HEK293 (cell line): ENCODE measurements at regions not wholly inside any gene's neighbourhood (a gene's known extent, or its start where the extent isn't known, plus 50 kb on each side); places are given as distances from the start of the nearest gene placed in this dataset.

Experiments
- GFI1B ChIP-seq: fragments of 450-650 bp; formaldehyde crosslinking; IDR thresholded peaks from 2 replicates; pipeline ENCODE4 v1.5.1; 2016; ENCODE audit warnings: missing biosample characterization, missing genetic modification characterization
- HOXD13 ChIP-seq: sonication (generic); formaldehyde crosslinking; IDR thresholded peaks from 2 replicates; pipeline ENCODE4 v1.8.0; 2022; ENCODE audit warnings: missing genetic modification reagents, borderline replicate concordance
- SP7 ChIP-seq: fragments of 450-650 bp; formaldehyde crosslinking; IDR thresholded peaks from 2 replicates; pipeline ENCODE4 v1.5.1; 2016; ENCODE audit warnings: missing biosample characterization, missing genetic modification characterization
- ZIC2 ChIP-seq: fragments of 450-650 bp; formaldehyde crosslinking; IDR thresholded peaks from 2 replicates; pipeline ENCODE4 v1.5.1; 2016; ENCODE audit warnings: missing biosample characterization, missing genetic modification characterization
- ZNF114 ChIP-seq: fragments of 450-650 bp; formaldehyde crosslinking; IDR thresholded peaks from 2 replicates; pipeline ENCODE4 v1.5.0; 2017; ENCODE audit warnings: missing biosample characterization, missing genetic modification characterization
- ZNF132 ChIP-seq: fragments of 450-650 bp; formaldehyde crosslinking; IDR thresholded peaks from 2 replicates; pipeline ENCODE4 v1.5.1; 2017; ENCODE audit warnings: missing biosample characterization, missing genetic modification characterization, borderline replicate concordance
- ZNF169 ChIP-seq: fragments of 450-650 bp; formaldehyde crosslinking; IDR thresholded peaks from 2 replicates; pipeline ENCODE4 v1.5.1; 2016; ENCODE audit warnings: missing biosample characterization, missing genetic modification characterization
- ZNF354C ChIP-seq: fragments of 450-650 bp; formaldehyde crosslinking; IDR thresholded peaks from 2 replicates; pipeline ENCODE4 v1.5.1; 2016; ENCODE audit warnings: missing biosample characterization, missing genetic modification characterization, low read depth, borderline replicate concordance
- ZNF433 ChIP-seq: fragments of 450-650 bp; formaldehyde crosslinking; IDR thresholded peaks from 2 replicates; pipeline ENCODE4 v1.5.1; 2016; ENCODE audit warnings: missing biosample characterization, missing genetic modification characterization, low read depth
- ZNF544 ChIP-seq: fragments of 450-650 bp; formaldehyde crosslinking; IDR thresholded peaks from 2 replicates; pipeline ENCODE4 v1.5.0; 2017; ENCODE audit warnings: missing biosample characterization, missing genetic modification characterization
- ZNF548 ChIP-seq: fragments of 450-650 bp; formaldehyde crosslinking; IDR thresholded peaks from 2 replicates; pipeline ENCODE4 v1.5.1; 2016; ENCODE audit warnings: missing biosample characterization, missing genetic modification characterization
- ZNF629 ChIP-seq: fragments of 450-650 bp; formaldehyde crosslinking; IDR thresholded peaks from 2 replicates; pipeline ENCODE4 v1.5.1; 2017; ENCODE audit warnings: missing biosample characterization, missing genetic modification characterization
- ZNF654 ChIP-seq: fragments of 450-650 bp; formaldehyde crosslinking; IDR thresholded peaks from 2 replicates; pipeline ENCODE4 v1.5.1; 2016; ENCODE audit warnings: low read depth, missing biosample characterization, missing genetic modification characterization
- ZNF677 ChIP-seq: fragments of 450-650 bp; IDR thresholded peaks from 2 replicates; pipeline ENCODE4 v1.5.0; 2018; ENCODE audit warnings: missing biosample characterization, mild to moderate bottlenecking, missing genetic modification characterization, moderate library complexity
- ZNF776 ChIP-seq: fragments of 450-650 bp; formaldehyde crosslinking; IDR thresholded peaks from 2 replicates; pipeline ENCODE4 v1.5.0; 2017; ENCODE audit warnings: missing biosample characterization, missing genetic modification characterization, borderline replicate concordance
- ZNF837 ChIP-seq: fragments of 450-650 bp; formaldehyde crosslinking; IDR thresholded peaks from 2 replicates; pipeline ENCODE4 v1.5.1; 2016; ENCODE audit warnings: missing biosample characterization, missing genetic modification characterization
- TF ChIP-seq, protein P1 (sequence below): fragments of 450-650 bp; formaldehyde crosslinking; IDR thresholded peaks from 2 replicates; pipeline ENCODE4 v1.5.1; 2016; ENCODE audit warnings: missing biosample characterization, missing genetic modification characterization, borderline replicate concordance
- TF ChIP-seq, protein P2 (sequence below): fragments of 450-650 bp; formaldehyde crosslinking; IDR thresholded peaks from 2 replicates; pipeline ENCODE4 v1.5.1; 2016; ENCODE audit warnings: missing biosample characterization, missing genetic modification characterization, borderline replicate concordance
- TF ChIP-seq, protein P3 (sequence below): fragments of 450-650 bp; formaldehyde crosslinking; IDR thresholded peaks from 2 replicates; pipeline ENCODE4 v1.5.1; 2017; ENCODE audit warnings: missing biosample characterization, missing genetic modification characterization
- TF ChIP-seq, protein P4 (sequence below): fragments of 450-650 bp; formaldehyde crosslinking; IDR thresholded peaks from 2 replicates; pipeline ENCODE4 v1.5.1; 2016; ENCODE audit warnings: missing biosample characterization, missing genetic modification characterization
- TF ChIP-seq, protein P5 (sequence below): fragments of 450-650 bp; formaldehyde crosslinking; IDR thresholded peaks from 2 replicates; pipeline ENCODE4 v1.5.1; 2016; ENCODE audit warnings: missing biosample characterization, missing genetic modification characterization
- TF ChIP-seq, protein P6 (sequence below): fragments of 450-650 bp; formaldehyde crosslinking; IDR thresholded peaks from 2 replicates; pipeline ENCODE4 v1.5.1; 2016; ENCODE audit warnings: missing biosample characterization, missing genetic modification characterization
- TF ChIP-seq, protein P7 (sequence below): fragments of 450-650 bp; formaldehyde crosslinking; IDR thresholded peaks from 2 replicates; pipeline ENCODE4 v1.5.1; 2017; ENCODE audit warnings: missing biosample characterization, missing genetic modification characterization

DNA sequence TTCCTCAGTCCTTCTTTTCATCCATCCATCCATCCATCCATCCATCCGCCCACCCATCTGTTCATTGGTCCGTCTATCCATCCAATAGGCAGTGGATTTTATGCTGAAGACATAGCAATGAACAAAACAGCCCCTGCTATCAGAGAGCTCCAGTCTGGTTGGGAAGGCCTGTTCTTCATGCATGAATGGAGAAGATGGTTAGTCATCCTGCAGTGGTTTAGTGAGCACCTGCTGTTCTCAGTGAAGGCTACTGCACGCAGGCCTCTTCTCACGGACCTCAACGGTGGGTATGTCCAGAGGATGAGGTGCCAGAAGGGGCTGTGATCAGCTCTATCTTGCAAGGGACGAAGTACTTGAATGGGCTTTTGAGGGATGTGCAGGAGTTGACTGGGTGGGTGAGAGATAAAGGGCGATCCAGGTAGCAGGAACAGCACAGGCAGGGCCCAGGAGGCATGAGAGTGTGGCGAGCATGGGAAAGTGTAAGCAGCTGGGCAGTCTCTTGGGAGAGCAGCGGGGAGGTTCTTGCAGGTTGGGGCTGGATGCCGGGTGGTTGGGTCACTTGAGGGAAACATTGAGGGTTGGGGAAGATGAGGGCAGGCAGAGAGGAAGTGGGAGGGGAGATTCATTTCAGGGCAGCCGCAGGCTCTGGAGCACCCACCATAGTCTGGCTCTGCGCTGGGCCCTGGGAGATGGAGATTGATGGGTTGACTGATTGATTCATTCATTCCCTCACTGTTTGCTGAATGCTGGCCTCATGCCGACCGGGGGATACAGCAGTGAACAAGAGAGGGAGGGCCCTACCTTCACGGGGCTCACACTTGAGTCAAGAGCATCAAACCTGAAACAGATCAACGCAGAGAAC lies 115.0 kb upstream of the CIBAR2 start (continued):
- no peak for TF ChIP-seq ZNF837 (tag by site-specific recombination)
- TF ChIP-seq, protein P1, sequence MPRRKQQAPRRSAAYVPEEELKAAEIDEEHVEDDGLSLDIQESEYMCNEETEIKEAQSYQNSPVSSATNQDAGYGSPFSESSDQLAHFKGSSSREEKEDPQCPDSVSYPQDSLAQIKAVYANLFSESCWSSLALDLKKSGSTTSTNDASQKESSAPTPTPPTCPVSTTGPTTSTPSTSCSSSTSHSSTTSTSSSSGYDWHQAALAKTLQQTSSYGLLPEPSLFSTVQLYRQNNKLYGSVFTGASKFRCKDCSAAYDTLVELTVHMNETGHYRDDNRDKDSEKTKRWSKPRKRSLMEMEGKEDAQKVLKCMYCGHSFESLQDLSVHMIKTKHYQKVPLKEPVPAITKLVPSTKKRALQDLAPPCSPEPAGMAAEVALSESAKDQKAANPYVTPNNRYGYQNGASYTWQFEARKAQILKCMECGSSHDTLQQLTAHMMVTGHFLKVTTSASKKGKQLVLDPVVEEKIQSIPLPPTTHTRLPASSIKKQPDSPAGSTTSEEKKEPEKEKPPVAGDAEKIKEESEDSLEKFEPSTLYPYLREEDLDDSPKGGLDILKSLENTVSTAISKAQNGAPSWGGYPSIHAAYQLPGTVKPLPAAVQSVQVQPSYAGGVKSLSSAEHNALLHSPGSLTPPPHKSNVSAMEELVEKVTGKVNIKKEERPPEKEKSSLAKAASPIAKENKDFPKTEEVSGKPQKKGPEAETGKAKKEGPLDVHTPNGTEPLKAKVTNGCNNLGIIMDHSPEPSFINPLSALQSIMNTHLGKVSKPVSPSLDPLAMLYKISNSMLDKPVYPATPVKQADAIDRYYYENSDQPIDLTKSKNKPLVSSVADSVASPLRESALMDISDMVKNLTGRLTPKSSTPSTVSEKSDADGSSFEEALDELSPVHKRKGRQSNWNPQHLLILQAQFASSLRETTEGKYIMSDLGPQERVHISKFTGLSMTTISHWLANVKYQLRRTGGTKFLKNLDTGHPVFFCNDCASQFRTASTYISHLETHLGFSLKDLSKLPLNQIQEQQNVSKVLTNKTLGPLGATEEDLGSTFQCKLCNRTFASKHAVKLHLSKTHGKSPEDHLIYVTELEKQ (tag by site-specific recombination) = peak; percentile 36; the same call in 1 of the 2 replicates
- TF ChIP-seq ZNF544 (tag by site-specific recombination) = no peak
- no peak for TF ChIP-seq ZNF776 (tag by site-specific recombination)
- no peak for TF ChIP-seq ZNF114 (tag by site-specific recombination)
- TF ChIP-seq ZNF433 = no peak
- no peak for TF ChIP-seq ZNF169 (tag by site-specific recombination)
- TF ChIP-seq ZNF548 = no peak; the same call in 1 of the 2 replicates
- peak; percentile 63; the same call in 1 of the 2 replicates for TF ChIP-seq SP7 (tag by site-specific recombination)
- no peak for TF ChIP-seq HOXD13 (CRISPR knock-in tag)
- TF ChIP-seq ZNF654 (tag by site-specific recombination) = no peak
- TF ChIP-seq ZNF132 (tag by site-specific recombination) = no peak
- no peak for TF ChIP-seq ZNF354C (tag by site-specific recombination)
- TF ChIP-seq GFI1B (tag by site-specific recombination) = no peak; the same call in 1 of the 2 replicates
- peak; percentile 73 for TF ChIP-seq ZIC2 (tag by site-specific recombination)
- TF ChIP-seq ZNF677 = no peak
- TF ChIP-seq, protein P2, sequence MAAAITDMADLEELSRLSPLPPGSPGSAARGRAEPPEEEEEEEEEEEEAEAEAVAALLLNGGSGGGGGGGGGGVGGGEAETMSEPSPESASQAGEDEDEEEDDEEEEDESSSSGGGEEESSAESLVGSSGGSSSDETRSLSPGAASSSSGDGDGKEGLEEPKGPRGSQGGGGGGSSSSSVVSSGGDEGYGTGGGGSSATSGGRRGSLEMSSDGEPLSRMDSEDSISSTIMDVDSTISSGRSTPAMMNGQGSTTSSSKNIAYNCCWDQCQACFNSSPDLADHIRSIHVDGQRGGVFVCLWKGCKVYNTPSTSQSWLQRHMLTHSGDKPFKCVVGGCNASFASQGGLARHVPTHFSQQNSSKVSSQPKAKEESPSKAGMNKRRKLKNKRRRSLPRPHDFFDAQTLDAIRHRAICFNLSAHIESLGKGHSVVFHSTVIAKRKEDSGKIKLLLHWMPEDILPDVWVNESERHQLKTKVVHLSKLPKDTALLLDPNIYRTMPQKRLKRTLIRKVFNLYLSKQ (tag by site-specific recombination) = no peak
- TF ChIP-seq, protein P3, sequence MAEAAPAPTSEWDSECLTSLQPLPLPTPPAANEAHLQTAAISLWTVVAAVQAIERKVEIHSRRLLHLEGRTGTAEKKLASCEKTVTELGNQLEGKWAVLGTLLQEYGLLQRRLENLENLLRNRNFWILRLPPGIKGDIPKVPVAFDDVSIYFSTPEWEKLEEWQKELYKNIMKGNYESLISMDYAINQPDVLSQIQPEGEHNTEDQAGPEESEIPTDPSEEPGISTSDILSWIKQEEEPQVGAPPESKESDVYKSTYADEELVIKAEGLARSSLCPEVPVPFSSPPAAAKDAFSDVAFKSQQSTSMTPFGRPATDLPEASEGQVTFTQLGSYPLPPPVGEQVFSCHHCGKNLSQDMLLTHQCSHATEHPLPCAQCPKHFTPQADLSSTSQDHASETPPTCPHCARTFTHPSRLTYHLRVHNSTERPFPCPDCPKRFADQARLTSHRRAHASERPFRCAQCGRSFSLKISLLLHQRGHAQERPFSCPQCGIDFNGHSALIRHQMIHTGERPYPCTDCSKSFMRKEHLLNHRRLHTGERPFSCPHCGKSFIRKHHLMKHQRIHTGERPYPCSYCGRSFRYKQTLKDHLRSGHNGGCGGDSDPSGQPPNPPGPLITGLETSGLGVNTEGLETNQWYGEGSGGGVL (tag by site-specific recombination) = no peak
- TF ChIP-seq, protein P4, sequence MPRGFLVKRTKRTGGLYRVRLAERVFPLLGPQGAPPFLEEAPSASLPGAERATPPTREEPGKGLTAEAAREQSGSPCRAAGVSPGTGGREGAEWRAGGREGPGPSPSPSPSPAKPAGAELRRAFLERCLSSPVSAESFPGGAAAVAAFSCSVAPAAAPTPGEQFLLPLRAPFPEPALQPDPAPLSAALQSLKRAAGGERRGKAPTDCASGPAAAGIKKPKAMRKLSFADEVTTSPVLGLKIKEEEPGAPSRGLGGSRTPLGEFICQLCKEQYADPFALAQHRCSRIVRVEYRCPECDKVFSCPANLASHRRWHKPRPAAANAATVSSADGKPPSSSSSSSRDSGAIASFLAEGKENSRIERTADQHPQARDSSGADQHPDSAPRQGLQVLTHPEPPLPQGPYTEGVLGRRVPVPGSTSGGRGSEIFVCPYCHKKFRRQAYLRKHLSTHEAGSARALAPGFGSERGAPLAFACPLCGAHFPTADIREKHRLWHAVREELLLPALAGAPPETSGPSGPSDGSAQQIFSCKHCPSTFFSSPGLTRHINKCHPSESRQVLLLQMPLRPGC (tag by site-specific recombination) = no peak
- TF ChIP-seq, protein P5, sequence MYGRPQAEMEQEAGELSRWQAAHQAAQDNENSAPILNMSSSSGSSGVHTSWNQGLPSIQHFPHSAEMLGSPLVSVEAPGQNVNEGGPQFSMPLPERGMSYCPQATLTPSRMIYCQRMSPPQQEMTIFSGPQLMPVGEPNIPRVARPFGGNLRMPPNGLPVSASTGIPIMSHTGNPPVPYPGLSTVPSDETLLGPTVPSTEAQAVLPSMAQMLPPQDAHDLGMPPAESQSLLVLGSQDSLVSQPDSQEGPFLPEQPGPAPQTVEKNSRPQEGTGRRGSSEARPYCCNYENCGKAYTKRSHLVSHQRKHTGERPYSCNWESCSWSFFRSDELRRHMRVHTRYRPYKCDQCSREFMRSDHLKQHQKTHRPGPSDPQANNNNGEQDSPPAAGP = peak; percentile 81; the same call in 1 of the 2 replicates
- TF ChIP-seq, protein P6, sequence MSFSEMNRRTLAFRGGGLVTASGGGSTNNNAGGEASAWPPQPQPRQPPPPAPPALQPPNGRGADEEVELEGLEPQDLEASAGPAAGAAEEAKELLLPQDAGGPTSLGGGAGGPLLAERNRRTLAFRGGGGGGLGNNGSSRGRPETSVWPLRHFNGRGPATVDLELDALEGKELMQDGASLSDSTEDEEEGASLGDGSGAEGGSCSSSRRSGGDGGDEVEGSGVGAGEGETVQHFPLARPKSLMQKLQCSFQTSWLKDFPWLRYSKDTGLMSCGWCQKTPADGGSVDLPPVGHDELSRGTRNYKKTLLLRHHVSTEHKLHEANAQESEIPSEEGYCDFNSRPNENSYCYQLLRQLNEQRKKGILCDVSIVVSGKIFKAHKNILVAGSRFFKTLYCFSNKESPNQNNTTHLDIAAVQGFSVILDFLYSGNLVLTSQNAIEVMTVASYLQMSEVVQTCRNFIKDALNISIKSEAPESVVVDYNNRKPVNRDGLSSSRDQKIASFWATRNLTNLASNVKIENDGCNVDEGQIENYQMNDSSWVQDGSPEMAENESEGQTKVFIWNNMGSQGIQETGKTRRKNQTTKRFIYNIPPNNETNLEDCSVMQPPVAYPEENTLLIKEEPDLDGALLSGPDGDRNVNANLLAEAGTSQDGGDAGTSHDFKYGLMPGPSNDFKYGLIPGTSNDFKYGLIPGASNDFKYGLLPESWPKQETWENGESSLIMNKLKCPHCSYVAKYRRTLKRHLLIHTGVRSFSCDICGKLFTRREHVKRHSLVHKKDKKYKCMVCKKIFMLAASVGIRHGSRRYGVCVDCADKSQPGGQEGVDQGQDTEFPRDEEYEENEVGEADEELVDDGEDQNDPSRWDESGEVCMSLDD (tag by site-specific recombination) = no peak
- TF ChIP-seq ZNF629 = no peak
- TF ChIP-seq, protein P7, sequence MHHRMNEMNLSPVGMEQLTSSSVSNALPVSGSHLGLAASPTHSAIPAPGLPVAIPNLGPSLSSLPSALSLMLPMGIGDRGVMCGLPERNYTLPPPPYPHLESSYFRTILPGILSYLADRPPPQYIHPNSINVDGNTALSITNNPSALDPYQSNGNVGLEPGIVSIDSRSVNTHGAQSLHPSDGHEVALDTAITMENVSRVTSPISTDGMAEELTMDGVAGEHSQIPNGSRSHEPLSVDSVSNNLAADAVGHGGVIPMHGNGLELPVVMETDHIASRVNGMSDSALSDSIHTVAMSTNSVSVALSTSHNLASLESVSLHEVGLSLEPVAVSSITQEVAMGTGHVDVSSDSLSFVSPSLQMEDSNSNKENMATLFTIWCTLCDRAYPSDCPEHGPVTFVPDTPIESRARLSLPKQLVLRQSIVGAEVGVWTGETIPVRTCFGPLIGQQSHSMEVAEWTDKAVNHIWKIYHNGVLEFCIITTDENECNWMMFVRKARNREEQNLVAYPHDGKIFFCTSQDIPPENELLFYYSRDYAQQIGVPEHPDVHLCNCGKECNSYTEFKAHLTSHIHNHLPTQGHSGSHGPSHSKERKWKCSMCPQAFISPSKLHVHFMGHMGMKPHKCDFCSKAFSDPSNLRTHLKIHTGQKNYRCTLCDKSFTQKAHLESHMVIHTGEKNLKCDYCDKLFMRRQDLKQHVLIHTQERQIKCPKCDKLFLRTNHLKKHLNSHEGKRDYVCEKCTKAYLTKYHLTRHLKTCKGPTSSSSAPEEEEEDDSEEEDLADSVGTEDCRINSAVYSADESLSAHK (tag by site-specific recombination) = no peak
